IgD-negative memory B cell (primary cell): ENCODE measurements at regions not wholly inside any gene's neighbourhood (a gene's known extent, or its start where the extent isn't known, plus 50 kb on each side); places are given as distances from the start of the nearest gene placed in this dataset.

Experiments
- H3K27ac Mint-ChIP-seq, 3 donors: one replicate each; pipeline ENCODE4 v1.8.0; 2020 to 2022; ENCODE audit warnings: mild to moderate bottlenecking in 3 of 3, mixed read lengths in 3 of 3, moderate library complexity in 1 of 3
- H3K27me3 Mint-ChIP-seq: one replicate; pipeline ENCODE4 v1.8.0; 2021; ENCODE audit warnings: mixed read lengths
- H3K36me3 Mint-ChIP-seq: one replicate; pipeline ENCODE4 v1.8.0; 2020; ENCODE audit warnings: mild to moderate bottlenecking, mixed read lengths
- H3K4me1 Mint-ChIP-seq, 3 donors: one replicate each; pipeline ENCODE4 v1.8.0; 2020 to 2022; ENCODE audit warnings: mixed read lengths in 3 of 3, mild to moderate bottlenecking in 1 of 3
- H3K4me3 Mint-ChIP-seq, 4 donors: one replicate each; pipeline ENCODE4 v1.8.0; 2020 to 2022; ENCODE audit warnings: mild to moderate bottlenecking in 4 of 4, mixed read lengths in 4 of 4, moderate library complexity in 3 of 4
- H3K9me3 Mint-ChIP-seq, 3 donors: one replicate each; pipeline ENCODE4 v1.8.0; 2020 to 2021; ENCODE audit warnings: mixed read lengths in 3 of 3, mild to moderate bottlenecking in 1 of 3

GRCh38 chr1:87795615-87796337, 467.1 kb downstream of the LMO4 start:
- Mint-ChIP-seq H3K9me3 (peaks cover 0 to 3% (median 1%) of the 10 kb centered on the region in 3 donors), H3K27ac (no peak overlapping the region), H3K4me1 (peaks cover 0 to 4% (median 0%) of the 10 kb centered on the region in 3 donors), H3K36me3 (no peaks in the 10 kb centered on the region), H3K4me3 (no peak overlapping the region), H3K27me3 (no peaks in the 10 kb centered on the region)

GRCh38 chr1:87796471-87796901, 467.8 kb downstream of the LMO4 start:
- no peak overlapping the region for H3K4me3 Mint-ChIP-seq
- H3K27ac Mint-ChIP-seq = no peak overlapping the region
- peaks cover 0 to 3% (median 0%) of the 10 kb centered on the region in 3 donors for H3K4me1 Mint-ChIP-seq
- H3K36me3 Mint-ChIP-seq = no peaks in the 10 kb centered on the region
- peaks cover 0 to 3% (median 2%) of the 10 kb centered on the region in 3 donors for H3K9me3 Mint-ChIP-seq
- no peaks in the 10 kb centered on the region for H3K27me3 Mint-ChIP-seq

- Mint-ChIP-seq H3K4me1 (no peaks in the 10 kb centered on the region), H3K36me3 (no peaks in the 10 kb centered on the region), H3K9me3 (peaks cover 0 to 3% (median 2%) of the 10 kb centered on the region in 3 donors), H3K4me3 (no peak overlapping the region), H3K27me3 (no peaks in the 10 kb centered on the region), H3K27ac (no peak overlapping the region)
Measured at GRCh38 chr1:87799451-87799850, 470.8 kb downstream of the LMO4 start.

- Mint-ChIP-seq H3K27ac (no peak overlapping the region), H3K9me3 (peaks cover 0 to 3% (median 2%) of the 10 kb centered on the region in 3 donors), H3K36me3 (no peaks in the 10 kb centered on the region), H3K4me3 (no peak overlapping the region), H3K27me3 (no peaks in the 10 kb centered on the region), H3K4me1 (no peaks in the 10 kb centered on the region)
Measured at GRCh38 chr1:87800006-87800405, 471.3 kb downstream of the LMO4 start.

GRCh38 chr1:87803375-87803774, 474.7 kb downstream of the LMO4 start:
- H3K4me1 Mint-ChIP-seq = peaks cover 0 to 2% (median 0%) of the 10 kb centered on the region in 3 donors
- no peaks in the 10 kb centered on the region for H3K27me3 Mint-ChIP-seq
- H3K27ac Mint-ChIP-seq = no peak overlapping the region
- H3K4me3 Mint-ChIP-seq = no peak overlapping the region
- H3K9me3 Mint-ChIP-seq = peaks cover 0 to 3% (median 2%) of the 10 kb centered on the region in 3 donors
- no peaks in the 10 kb centered on the region for H3K36me3 Mint-ChIP-seq

- Mint-ChIP-seq H3K9me3 (peaks cover 0 to 3% (median 3%) of the 10 kb centered on the region in 3 donors), H3K4me3 (no peak overlapping the region), H3K36me3 (peaks cover 3% of the 10 kb centered on the region), H3K4me1 (peaks cover 0 to 2% (median 0%) of the 10 kb centered on the region in 3 donors), H3K27me3 (no peaks in the 10 kb centered on the region), H3K27ac (no peak overlapping the region)
Measured at GRCh38 chr1:87804128-87804527, 475.4 kb downstream of the LMO4 start.

- H3K27ac Mint-ChIP-seq = no peak overlapping the region
- H3K9me3 Mint-ChIP-seq = peaks cover 0 to 2% (median under 1%) of the 10 kb centered on the region in 3 donors
- H3K36me3 Mint-ChIP-seq = peaks cover 3% of the 10 kb centered on the region
- no peak overlapping the region for H3K4me3 Mint-ChIP-seq
- no peaks in the 10 kb centered on the region for H3K27me3 Mint-ChIP-seq
- H3K4me1 Mint-ChIP-seq = peaks cover 0 to 2% (median 0%) of the 10 kb centered on the region in 3 donors
Measured at GRCh38 chr1:87805666-87806378, 477.1 kb downstream of the LMO4 start.

- Mint-ChIP-seq H3K27ac (peak overlapping the region in 1 of 3 donors; percentile 69), H3K36me3 (peaks cover 3% of the 10 kb centered on the region), H3K4me3 (no peak overlapping the region), H3K4me1 (peaks cover 0 to 2% (median 0%) of the 10 kb centered on the region in 3 donors), H3K9me3 (peaks cover 0 to 1% (median 0%) of the 10 kb centered on the region in 3 donors), H3K27me3 (no peaks in the 10 kb centered on the region)
Measured at GRCh38 chr1:87806379-87807094, 477.9 kb downstream of the LMO4 start.

- peaks cover 3% of the 10 kb centered on the region for H3K36me3 Mint-ChIP-seq
- no peaks in the 10 kb centered on the region for H3K27me3 Mint-ChIP-seq
- H3K4me1 Mint-ChIP-seq = peaks cover 19 to 26% (median 22%) of the 10 kb centered on the region in 3 donors
- no peak overlapping the region for H3K4me3 Mint-ChIP-seq
- H3K27ac Mint-ChIP-seq = no peak overlapping the region
- H3K9me3 Mint-ChIP-seq = peaks cover 0 to 1% (median 0%) of the 10 kb centered on the region in 3 donors
Measured at GRCh38 chr1:87810166-87810565, 481.5 kb downstream of the LMO4 start.

GRCh38 chr1:87812871-87813577, 484.3 kb downstream of the LMO4 start:
- Mint-ChIP-seq H3K36me3 (peaks cover 3% of the 10 kb centered on the region), H3K4me1 (peaks cover 17 to 32% (median 25%) of the 10 kb centered on the region in 3 donors), H3K27ac (peak overlapping the region in 1 of 3 donors; percentile 26), H3K27me3 (no peaks in the 10 kb centered on the region), H3K9me3 (peaks cover 0 to 1% (median 0%) of the 10 kb centered on the region in 3 donors), H3K4me3 (peak overlapping the region in 2 of 4 donors; percentile 6 to 10)

GRCh38 chr1:87814573-87814972, 485.9 kb downstream of the LMO4 start:
- Mint-ChIP-seq H3K27ac (no peak overlapping the region), H3K36me3 (no peaks in the 10 kb centered on the region), H3K4me3 (no peak overlapping the region), H3K27me3 (no peaks in the 10 kb centered on the region), H3K4me1 (peaks cover 17 to 32% (median 25%) of the 10 kb centered on the region in 3 donors), H3K9me3 (no peaks in the 10 kb centered on the region)

GRCh38 chr1:87816646-87817045, 488.0 kb downstream of the LMO4 start:
- Mint-ChIP-seq H3K36me3 (no peaks in the 10 kb centered on the region), H3K27me3 (no peaks in the 10 kb centered on the region), H3K27ac (no peak overlapping the region), H3K9me3 (no peaks in the 10 kb centered on the region), H3K4me1 (peaks cover 18 to 40% (median 25%) of the 10 kb centered on the region in 3 donors), H3K4me3 (no peak overlapping the region)

GRCh38 chr1:87820668-87821334, 492.1 kb downstream of the LMO4 start:
- no peaks in the 10 kb centered on the region for H3K27me3 Mint-ChIP-seq
- peaks cover 0 to 14% (median 4%) of the 10 kb centered on the region in 3 donors for H3K4me1 Mint-ChIP-seq
- H3K4me3 Mint-ChIP-seq = peak overlapping the region in 1 of 4 donors; percentile 46
- H3K36me3 Mint-ChIP-seq = no peaks in the 10 kb centered on the region
- H3K9me3 Mint-ChIP-seq = no peaks in the 10 kb centered on the region
- H3K27ac Mint-ChIP-seq = no peak overlapping the region

GRCh38 chr1:87821335-87821697, 492.6 kb downstream of the LMO4 start:
- Mint-ChIP-seq H3K27ac (no peak overlapping the region), H3K36me3 (peaks cover 1% of the 10 kb centered on the region), H3K27me3 (no peaks in the 10 kb centered on the region), H3K4me3 (no peak overlapping the region), H3K9me3 (peaks cover 0 to 1% (median 0%) of the 10 kb centered on the region in 3 donors), H3K4me1 (peaks cover 2 to 12% (median 6%) of the 10 kb centered on the region in 3 donors)
